GM20000 (cell line): ENCODE measurements at regions not wholly inside any gene's neighbourhood (a gene's known extent, or its start where the extent isn't known, plus 50 kb on each side); places are given as distances from the start of the nearest gene placed in this dataset.

Source experiments
- DNase-seq: peaks from one replicate; pipeline ENCODE4 v3.0.0; 2012; ENCODE audit warnings: low spot score
- TF ChIP-seq, protein P1 (sequence below): IDR thresholded peaks from 2 replicates; pipeline ENCODE4 v1.5.1; 2012; ENCODE audit warnings: mild to moderate bottlenecking, control low read depth; ENCODE audit errors: extremely low read depth, missing control alignments

DNA sequence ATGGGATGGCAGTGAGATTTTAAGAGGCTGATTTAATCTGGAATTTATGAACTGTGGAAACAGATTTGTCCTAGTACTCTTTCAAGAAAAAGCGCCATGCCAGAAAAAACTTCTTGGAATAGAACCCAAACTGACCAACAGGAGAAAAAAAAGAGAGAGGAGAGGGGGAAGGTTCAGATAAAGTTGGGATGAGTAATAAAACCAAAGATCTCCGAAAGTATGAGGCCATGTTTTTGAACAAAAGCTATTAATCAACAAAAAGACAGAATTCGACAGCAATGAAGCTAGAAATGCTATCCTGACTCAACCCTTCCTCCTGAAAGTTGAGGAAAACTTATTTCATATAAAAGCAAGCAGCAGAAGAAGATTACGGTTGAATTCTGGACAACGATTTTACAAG, 135.5 kb downstream of the CEMIP2 start:
- DNase-seq = no peak
- TF ChIP-seq, protein P1, sequence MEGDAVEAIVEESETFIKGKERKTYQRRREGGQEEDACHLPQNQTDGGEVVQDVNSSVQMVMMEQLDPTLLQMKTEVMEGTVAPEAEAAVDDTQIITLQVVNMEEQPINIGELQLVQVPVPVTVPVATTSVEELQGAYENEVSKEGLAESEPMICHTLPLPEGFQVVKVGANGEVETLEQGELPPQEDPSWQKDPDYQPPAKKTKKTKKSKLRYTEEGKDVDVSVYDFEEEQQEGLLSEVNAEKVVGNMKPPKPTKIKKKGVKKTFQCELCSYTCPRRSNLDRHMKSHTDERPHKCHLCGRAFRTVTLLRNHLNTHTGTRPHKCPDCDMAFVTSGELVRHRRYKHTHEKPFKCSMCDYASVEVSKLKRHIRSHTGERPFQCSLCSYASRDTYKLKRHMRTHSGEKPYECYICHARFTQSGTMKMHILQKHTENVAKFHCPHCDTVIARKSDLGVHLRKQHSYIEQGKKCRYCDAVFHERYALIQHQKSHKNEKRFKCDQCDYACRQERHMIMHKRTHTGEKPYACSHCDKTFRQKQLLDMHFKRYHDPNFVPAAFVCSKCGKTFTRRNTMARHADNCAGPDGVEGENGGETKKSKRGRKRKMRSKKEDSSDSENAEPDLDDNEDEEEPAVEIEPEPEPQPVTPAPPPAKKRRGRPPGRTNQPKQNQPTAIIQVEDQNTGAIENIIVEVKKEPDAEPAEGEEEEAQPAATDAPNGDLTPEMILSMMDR = no peak

- DNase-seq = no peak
- TF ChIP-seq, protein P1 = no peak
Measured at GRCh38 chr9:71630377-71630995, 137.8 kb downstream of the CEMIP2 start.

DNA sequence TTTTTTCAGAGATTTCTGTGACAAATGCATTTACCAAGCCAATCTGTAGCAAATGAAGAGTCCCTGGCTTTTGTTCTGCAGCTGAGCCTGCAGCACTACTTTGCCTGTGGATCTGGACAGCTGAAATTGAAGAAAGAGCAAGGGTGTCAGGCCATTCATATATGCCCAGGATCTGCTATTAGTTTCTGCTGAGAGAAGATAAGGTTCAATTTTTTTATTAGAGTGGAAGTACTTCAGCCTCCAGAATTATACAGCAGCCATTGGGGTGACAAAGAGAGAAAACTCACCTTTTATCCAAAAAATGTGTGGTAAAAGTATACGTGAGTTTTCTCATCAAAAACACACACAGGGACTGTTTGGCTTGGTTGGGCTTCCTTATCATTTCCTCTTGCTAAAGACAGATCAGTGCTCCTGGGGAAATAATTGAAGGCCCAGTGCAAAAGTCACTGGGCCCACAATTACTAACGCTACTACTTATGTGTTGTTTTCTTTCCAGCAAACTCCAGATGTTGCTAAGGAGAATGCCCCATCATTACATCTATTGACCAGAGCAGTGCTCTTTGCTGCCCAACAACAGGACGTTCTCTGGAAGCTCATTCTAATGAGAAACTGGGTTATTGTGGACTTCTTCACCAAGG, 138.6 kb downstream of the CEMIP2 start:
- TF ChIP-seq, protein P1 = no peak
- DNase-seq = no peak

DNA sequence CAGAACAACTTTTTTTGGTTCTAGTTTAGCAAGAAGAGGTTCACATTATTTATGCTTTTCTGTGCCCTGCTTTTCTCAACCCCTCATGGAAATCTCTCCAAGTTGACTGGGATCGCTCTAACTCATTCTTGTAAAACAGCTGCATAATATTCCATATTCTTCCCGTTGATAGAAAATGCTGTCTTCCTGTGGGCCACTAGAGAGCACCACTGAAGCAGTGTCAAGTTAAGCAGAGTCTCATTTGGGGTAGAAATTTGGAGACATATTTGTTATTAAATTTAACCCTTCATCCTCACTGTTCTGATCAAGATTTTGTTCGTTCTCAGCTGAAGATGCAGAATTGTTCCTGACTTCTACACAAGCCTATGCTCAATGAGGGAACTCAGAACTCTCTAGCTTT, 140.1 kb downstream of the CEMIP2 start:
- no peak for DNase-seq
- TF ChIP-seq, protein P1 = no peak

DNA sequence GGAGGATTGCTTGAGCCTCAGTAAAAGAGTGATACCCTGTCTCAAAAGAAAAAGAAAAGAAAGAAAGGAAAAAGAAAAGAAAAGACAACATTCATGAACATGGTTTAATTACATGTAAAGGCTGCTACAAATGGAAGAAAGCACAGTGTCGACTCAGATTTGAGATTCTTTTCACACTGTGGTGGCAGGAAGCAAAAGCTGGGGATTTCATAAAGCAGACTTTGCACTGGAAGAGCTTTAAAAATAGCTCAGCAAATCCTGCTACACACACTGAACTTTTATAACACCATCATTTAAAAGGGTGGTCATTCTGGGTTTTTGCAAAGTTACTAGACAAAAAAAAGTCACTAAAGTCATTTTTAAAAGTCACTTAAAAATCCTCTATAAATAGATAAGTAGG, 140.8 kb downstream of the CEMIP2 start:
- TF ChIP-seq, protein P1 = no peak
- no peak for DNase-seq

GRCh38 chr9:71626395-71626794, 141.9 kb downstream of the CEMIP2 start:
- TF ChIP-seq, protein P1 = no peak
- DNase-seq = no peak

DNA sequence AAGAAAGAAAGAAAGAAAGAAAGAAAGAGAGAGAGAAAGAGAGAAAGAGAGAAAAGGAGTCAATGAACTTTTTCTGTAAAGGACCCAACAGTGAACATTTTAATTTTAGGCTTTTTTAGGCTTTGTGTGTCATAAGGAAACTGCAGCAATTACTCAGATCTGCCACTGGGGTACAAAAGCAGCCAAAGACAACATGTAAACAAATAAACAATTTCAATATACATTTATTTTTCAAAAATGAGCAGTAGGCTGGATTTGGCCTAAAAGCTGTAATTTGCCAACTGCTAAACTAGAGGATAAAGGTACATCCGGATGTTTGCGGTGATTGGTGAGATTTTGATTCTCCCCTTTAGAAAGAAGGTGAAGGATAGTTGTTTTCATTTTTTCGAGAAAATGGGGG, 143.6 kb downstream of the CEMIP2 start:
- DNase-seq = no peak
- TF ChIP-seq, protein P1 = no peak
